GM20000 (cell line): ENCODE measurements at regions not wholly inside any gene's neighbourhood (a gene's known extent, or its start where the extent isn't known, plus 50 kb on each side); places are given as distances from the start of the nearest gene placed in this dataset.

ENCODE experiments used
- DNase-seq: peaks from one replicate; pipeline ENCODE4 v3.0.0; 2012; ENCODE audit warnings: low spot score
- CTCF ChIP-seq: IDR thresholded peaks from 2 replicates; pipeline ENCODE4 v1.5.1; 2012; ENCODE audit warnings: mild to moderate bottlenecking, control low read depth; ENCODE audit errors: extremely low read depth, missing control alignments

DNA sequence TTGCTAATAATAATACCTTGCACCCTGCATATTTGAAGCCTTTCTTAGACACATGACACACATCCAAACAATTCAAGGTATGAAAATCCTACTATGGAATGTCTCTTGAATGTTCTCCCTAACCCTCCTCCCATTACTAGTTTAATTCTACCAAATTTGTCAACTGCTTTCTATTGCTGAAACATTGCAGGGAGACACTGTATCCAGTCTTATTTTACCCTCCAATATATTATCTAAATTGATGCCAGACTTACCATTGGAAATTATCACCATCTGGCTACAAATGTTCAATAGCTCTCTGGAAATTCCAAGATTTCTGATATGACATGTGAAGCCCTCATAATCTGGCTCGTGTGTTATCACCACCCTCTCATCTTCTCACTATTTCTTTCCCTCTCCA, 1027.3 kb upstream of the CITED2 start:
- no peak for DNase-seq
- TF ChIP-seq CTCF, result no peak

DNA sequence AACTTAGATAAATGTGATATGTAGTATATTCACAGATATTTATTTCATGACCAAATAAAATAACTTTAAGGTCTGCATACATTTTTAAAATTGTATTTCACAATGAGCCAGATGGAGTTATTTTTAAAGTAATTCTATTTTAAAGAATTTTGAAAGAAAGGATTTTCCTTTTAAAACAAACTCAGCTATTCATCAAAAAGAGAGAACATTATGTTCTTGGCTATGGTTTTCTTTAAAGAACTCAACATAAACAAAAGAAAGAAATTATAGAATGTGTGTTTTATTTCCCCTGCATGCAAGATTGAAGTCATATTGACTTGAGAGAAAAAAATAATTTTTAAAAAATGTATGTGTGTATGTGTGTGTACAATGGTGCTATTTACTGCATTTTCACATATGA, 1023.6 kb upstream of the CITED2 start:
- TF ChIP-seq CTCF, result no peak

GRCh38 chr6:140397106-140397505, 1022.7 kb upstream of the CITED2 start:
- TF ChIP-seq CTCF, result no peak
- no peak for DNase-seq

More for the DNA sequence above, 1023.6 kb upstream of the CITED2 start:
- no peak for DNase-seq

DNA sequence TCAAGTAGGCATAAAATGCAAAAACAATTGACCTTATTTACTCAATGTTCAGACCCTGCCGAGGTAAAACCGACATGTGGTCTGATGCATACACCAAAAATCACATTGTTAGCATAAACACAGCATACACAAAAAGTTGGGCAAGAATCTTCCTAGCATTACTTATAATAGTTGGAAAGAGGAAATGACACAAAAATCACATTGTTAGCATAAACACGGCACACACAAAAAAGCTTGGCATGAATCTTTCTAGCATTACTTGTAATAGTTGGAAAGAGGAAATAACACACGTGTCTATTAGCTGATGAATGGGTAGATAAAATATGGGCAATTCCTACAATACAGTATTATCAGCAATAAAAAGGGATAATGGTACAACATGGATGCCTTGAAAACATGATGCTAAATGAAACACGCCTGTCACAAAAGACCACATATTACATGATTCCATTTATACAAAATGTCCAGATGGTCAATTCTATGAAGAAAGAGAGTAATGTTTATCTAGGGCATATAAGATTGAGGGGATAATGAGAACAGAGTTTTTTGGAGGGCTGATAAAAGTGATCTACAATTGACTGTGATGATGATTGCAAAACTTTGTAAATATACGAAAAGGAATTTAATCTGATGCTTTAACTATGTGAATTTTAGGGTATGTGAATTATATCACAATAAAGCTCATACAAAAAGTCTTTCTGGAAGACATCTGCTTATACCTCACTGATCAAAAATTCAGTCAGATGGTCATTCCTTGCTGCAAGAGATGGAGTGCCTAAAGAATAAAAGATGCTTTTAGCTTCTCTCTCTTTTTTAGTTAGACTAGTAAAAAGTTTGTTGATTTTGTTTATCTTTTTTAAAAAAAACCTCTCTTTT, 1019.5 kb upstream of the CITED2 start:
- TF ChIP-seq CTCF, result no peak
- DNase-seq, result no peak

DNA sequence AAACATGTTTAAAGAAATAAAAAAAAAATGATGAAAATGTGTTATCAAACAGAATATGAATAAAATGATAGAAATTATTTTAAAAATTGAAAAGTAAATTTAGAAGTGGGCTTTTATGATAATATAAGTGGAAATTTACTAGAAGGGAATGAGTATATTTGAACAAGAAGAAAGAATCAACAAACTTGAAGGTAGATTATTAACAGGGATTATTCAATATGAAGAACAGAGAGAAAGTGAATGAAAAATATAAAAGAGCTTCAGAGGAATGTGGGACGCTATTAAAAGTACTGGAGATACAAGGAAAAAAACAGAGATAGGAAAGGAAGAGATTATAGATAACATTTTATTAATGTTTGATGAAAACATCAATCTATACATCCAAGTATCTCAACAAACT, 1014.4 kb upstream of the CITED2 start:
- TF ChIP-seq CTCF, result no peak

DNA sequence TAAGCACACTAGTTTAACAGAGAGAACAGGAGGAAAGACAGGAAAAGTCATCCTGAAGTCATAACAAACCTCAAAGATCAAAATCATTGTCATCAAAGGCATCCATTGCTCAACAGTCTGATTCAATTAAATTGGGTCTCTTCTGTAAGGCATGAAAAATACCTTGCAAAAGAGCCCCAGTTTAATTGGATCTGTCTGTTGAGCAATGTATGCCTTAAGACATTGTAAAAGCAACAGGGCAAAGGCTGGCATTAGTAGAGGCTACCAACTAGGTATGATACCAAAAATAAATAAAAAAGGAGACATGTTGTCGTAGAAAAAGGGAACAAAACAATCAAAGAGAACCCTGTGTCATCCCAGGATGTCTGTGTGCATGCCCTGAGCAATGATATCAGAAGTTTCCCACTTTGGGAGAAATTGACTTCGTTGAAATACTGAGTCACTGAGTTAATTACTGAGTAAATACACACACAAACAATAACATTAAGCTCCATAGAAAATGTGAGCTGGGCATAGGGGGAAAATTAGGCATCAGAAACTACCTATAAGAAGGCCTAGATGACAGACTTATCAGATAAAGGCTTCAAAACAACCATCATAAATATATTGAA, 1013.8 kb upstream of the CITED2 start:
- no peak for DNase-seq
- TF ChIP-seq CTCF, result no peak

More for the DNA sequence above, 1014.4 kb upstream of the CITED2 start:
- DNase-seq, result no peak

GRCh38 chr6:140385679-140386078, 1011.2 kb upstream of the CITED2 start:
- TF ChIP-seq CTCF, result no peak
- DNase-seq, result no peak
